SKM-1 (cell line): ENCODE measurements at regions not wholly inside any gene's neighbourhood (a gene's known extent, or its start where the extent isn't known, plus 50 kb on each side); places are given as distances from the start of the nearest gene placed in this dataset.
"Not testable (repeated sequence)": the region's sequence is repeated elsewhere in the genome, so short reads cannot be mapped to it uniquely, and the experiment has no call there.

Experiments
- DNase-seq: peaks from one replicate; lab custom pipeline; 2025; ENCODE audit not compliant: unreplicated experiment; lab: John Stamatoyannopoulos, UW

DNA sequence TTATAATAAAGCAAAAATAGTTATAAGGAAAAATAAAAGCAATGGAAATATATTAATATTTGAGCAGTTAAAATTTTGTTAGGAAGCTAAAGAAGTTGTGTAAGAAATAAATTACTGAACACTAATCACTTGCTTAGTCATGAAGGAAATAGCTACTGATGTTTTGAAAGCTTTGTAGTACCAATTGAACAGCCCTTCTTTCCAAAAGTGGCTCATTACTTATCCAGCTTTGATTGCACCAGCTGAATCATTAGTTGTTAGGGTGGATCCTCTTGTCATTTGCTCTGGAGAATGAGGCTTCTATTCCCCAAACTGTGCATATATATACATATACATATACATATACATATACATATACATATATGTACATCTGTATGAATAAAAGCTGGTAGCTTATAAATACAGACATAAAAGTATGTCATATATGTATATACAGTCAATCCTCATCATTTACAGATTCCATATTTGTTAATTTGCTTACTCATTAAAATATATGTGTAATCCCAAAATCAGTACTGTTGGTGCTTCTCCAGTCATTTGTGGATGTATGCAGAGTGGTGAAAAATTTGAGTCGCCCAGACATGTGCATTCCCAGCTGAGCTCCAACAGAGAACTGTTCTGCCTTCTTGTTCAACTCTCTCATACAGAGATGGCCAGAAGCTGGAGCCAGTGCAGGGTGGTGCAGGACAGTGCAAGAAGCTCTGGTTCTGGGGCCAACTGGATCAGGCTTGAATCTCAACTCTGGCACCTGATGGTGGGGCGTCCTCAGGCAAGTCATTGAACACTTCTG, 214.1 kb downstream of the RPAP3 start:
- no peak for DNase-seq

DNA sequence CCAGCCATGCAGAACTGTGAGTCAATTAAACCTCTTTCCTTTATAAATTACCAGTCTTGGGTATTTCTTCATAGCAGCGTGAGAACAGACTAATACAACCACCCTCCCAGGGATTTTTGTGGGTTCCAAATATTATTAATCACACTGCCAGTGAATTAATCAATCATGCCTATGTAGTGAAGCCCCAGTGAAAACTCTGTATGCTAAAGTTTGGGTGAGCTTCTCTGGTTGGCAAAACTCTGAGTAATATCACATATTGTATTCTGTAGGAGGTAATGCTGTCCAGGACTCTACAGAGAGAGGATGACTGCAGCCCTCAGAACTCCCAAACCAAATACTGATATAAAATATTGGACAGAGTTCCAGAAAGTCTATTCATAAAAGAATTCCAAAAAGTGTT, 216.9 kb downstream of the RPAP3 start:
- no peak for DNase-seq

- DNase-seq, result no peak
These were observed 224.8 kb downstream of the RPAP3 start for GRCh38 chr12:47481041-47481440.

DNA sequence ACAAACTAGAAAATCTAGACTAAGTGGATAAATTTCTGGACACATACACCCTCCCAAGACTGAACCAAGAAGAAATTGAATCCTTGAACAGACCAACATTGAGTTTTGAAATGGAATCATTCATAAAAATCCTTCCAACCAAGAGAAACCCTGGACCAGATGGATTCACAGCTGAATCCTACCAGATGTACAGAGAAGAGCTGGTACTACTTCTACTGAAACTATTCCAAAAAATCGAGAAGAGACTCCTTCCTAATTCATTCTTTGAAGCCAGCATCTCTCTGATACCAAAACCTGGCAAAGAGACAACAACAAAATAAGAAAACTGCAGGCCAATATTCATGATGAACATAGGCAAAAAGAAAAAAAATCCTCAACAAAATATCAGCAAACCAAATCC, 227.4 kb downstream of the RPAP3 start:
- no peak for DNase-seq

- DNase-seq, result no peak
These were observed 232.7 kb downstream of the RPAP3 start for GRCh38 chr12:47473091-47473490.

- DNase-seq, result not testable (repeated sequence)
These were observed 235.5 kb downstream of the RPAP3 start for GRCh38 chr12:47470349-47470748.

GRCh38 chr12:47463918-47464317, 241.9 kb downstream of the RPAP3 start:
- not testable (repeated sequence) for DNase-seq

DNA sequence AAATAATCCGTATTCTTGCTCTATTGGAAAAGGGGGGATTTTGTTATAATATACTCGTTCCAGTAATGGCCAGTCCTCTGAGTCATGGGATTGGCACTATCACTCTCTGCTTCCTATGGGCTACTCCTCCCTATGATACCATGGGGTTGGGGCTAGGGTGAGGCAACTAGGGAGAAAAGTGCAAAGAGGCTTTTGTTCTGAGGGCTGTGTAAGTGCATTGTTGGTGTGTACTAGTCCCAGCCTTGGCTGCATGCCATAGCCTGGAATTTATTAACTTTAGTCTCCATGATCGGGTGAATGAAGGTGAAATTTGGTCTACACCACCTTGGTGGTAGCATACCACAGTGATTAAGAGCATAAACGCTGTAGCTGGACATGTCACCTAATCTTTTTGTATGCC, 247.6 kb downstream of the RPAP3 start:
- DNase-seq, result no peak

GRCh38 chr12:47449797-47450196, 256.0 kb downstream of the RPAP3 start:
- DNase-seq, result no peak

- DNase-seq, result no peak
These were observed 263.5 kb downstream of the RPAP3 start for GRCh38 chr12:47442310-47442709.

GRCh38 chr12:47441490-47441889, 264.3 kb downstream of the RPAP3 start:
- no peak for DNase-seq

- no peak for DNase-seq
These were observed 267.7 kb downstream of the RPAP3 start for GRCh38 chr12:47438175-47438574.

GRCh38 chr12:47437570-47437969, 268.3 kb downstream of the RPAP3 start:
- no peak for DNase-seq

DNA sequence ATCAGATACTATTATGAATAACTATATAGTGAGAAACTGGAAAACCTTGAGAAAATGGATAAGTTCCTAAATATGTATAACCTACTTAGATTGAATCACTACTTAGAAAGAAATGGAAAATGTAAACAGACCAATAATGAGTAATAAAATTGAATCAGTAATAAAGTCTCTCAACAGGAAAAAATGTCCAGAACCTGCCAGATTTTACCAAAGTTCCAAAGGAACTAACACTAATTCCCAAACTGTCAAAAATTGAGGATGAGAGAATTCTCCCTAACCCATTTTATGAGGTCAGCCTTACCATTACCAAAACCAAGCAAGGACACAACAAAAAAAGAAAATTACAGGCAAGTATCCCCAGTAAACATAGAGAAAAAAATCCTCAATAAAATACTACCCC, 272.0 kb downstream of the RPAP3 start:
- no peak for DNase-seq

DNA sequence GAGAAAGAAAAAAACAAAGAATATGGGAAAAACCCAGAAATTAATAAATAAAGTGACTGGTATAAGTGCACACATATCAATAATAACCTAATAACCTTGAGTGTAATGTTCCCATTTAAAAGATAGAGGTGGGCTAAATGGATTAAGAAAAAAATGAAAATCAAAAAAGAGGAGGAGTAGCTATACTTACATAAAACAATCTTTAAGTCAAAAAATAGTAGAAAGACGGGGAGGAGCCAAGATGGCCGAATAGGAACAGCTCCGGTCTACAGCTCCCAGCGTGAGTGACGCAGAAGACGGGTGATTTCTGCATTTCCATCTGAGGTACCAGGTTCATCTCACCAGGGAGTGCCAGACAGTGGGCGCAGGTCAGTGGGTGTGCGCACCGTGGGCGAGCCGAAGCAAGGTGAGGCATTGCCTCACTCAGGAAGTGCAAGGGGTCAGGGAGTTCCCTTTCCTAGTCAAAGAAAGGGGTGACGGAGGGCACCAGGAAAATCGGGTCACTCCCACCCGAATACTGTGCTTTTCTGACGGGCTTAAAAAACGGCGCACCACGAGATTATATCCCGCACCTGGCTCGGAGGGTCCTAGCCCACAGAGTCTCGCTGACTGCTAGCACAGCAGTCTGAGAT, 279.0 kb downstream of the RPAP3 start:
- not testable (repeated sequence) for DNase-seq

GRCh38 chr12:47422611-47423010, 283.2 kb downstream of the RPAP3 start:
- DNase-seq, result no peak

- DNase-seq, result no peak
These were observed 286.3 kb downstream of the RPAP3 start for GRCh38 chr12:47419497-47419896.

GRCh38 chr12:47417955-47418354, 287.9 kb downstream of the RPAP3 start:
- DNase-seq, result no peak

DNA sequence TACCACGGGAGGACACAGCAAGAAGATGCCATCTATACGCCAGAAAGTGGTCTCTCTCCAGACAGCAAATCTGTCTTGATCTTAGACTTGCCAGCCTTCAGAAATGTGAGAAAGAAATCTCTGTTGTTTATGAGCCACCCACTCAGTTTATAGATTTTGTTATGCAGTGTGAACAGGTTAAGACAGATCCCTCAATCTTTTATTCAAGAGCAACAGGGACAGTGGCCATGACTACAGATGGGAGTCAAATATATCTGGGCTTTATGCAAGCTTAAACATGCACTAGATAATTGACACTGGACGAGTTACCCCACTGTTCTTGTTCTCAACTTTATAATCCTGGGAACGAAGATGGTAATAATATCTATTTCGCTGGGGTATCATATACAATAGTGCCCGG, 288.7 kb downstream of the RPAP3 start:
- no peak for DNase-seq

DNA sequence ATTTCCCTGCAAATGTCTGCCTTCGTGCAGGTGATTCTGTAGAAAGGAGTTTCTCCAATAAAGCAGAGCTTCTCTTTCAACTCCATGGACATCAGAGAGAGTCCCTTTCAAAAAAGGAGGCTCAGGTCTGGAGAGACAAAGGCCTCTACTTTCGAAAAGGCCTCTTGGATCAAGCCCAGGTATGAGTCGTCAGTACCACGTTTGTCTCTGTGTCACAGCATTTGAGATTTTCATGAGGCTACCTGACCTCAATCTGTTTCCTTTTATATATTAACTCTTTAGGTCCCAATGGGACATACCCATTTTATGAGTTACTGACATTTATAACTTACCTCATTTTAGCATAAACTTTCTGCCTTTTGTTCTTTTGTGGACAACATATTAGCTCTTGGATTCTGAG, 290.8 kb downstream of the RPAP3 start:
- DNase-seq, result no peak

DNA sequence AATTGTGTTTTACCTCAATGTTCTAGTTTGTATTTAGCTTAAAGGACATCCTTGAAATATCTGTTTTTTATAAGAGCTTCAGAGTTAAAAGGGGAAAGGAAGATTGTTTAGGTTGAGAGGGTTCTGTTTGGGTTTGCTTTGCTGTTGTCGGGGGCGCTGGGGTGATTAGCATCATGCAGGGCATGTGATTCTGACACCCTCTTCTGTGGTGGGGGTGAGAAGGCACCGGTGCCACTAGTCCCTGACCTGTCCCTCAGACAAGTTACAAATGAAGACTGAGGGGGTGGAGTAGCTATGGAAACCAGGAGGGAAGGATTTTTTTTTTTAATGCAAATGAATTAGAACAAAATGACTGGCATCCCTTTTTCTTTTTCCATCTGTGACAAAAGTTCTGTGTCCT, 291.3 kb downstream of the RPAP3 start:
- no peak for DNase-seq

- DNase-seq, result no peak
These were observed 292.0 kb downstream of the RPAP3 start for GRCh38 chr12:47413806-47414205.
